GM19023 (cell line): ENCODE measurements at regions not wholly inside any gene's neighbourhood (a gene's known extent, or its start where the extent isn't known, plus 50 kb on each side); places are given as distances from the start of the nearest gene placed in this dataset.
"Not testable (repeated sequence)": the region's sequence is repeated elsewhere in the genome, so short reads cannot be mapped to it uniquely, and the experiment has no call there.

Experiments
- ATAC-seq: cut with Tn5 transposase; IDR thresholded peaks from one replicate; pipeline ENCODE4 v1.9.1; 2021; ENCODE audit warnings: mild to moderate bottlenecking, moderate library complexity; ENCODE audit not compliant: unreplicated experiment

DNA sequence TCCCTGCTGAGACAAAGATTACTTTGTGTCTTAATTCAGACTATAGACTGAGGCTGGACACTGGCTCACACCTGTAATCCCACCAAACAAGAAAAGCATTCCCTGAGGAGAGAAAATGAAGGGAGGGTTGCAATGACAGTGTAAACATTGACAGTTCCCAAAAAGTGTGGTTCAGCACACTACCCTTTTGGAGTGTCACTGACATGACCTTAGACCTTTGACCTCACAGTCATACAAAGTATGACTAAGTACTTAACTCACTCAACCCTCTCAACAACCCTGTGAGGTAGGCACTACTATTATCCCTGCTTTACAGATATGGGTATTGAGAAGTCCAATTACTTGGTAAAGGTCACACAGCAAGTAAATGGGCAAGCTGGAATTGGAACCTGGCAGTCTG lies 341.7 kb downstream of the LRRC3B start:
- no peak for ATAC-seq

- ATAC-seq, result no peak
Measured at GRCh38 chr3:26964836-26965235, 342.3 kb downstream of the LRRC3B start.

- ATAC-seq, result no peak
Measured at GRCh38 chr3:26967501-26967900, 344.9 kb downstream of the LRRC3B start.

- no peak for ATAC-seq
Measured at GRCh38 chr3:26984416-26985390, 362.1 kb downstream of the LRRC3B start.

- ATAC-seq, result no peak
Measured at GRCh38 chr3:26989037-26989436, 366.5 kb downstream of the LRRC3B start.

- ATAC-seq, result no peak
Measured at GRCh38 chr3:26997226-26997625, 372.0 kb downstream of the NEK10 start.

DNA sequence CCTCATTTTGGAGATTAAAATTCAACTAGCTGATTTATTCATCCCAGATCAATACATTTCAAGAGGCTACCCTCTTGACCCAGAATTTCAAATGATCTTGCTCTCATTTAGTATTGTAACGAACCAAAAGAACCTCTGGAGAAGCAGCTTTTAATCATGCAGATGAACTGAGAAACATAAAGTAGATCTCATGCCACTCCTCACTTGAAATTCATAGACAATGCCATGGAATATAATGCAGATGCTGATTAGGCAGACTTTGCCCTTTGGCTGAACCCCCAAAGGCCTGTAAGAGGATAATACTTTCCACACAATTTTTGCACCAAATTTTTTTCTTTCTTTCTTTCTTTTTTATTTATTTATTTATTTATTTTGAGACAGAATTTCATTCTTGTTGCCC lies 358.3 kb downstream of the NEK10 start:
- no peak for ATAC-seq

GRCh38 chr3:27022096-27022761 lies 347.0 kb downstream of the NEK10 start:
- ATAC-seq, result no peak

DNA sequence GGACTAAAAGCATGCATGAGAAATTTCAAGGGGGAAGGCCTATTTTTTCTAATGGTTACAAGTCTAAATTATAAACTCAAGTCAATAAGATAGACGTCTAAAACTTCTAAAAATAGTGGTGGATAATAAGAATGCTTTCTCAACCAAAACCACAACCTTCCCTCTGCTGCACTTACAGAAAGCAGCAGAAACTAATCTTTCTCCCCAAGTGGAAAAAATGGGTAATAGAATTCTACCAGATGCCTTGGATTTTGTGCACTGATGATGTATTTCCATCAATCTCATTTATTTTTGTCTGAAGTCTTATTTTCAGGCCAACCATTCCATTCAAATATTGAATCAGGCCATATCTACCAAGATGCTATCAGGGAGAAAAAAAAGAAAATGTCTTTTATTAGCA lies 344.7 kb downstream of the NEK10 start:
- ATAC-seq, result no peak

GRCh38 chr3:27025718-27026117 lies 343.5 kb downstream of the NEK10 start:
- ATAC-seq, result no peak

DNA sequence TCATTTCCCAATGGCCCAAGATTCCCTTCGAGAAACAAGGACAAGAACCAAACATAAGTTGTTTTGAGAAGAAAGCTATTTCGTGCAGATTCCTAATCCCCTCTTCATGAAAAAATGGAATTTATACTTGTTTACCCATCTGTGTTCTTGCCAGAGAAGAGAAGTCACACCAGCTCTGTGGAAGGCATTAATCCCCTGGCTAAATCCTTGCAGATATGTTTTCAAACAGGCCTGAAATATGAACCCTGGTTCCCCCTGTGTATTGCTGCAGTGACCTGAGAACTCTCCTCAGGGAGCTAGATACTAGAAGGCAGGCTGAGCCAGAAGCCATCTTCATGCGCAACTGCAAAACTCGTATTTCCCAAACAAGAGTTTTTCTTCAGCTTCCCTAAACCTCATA lies 337.7 kb downstream of the NEK10 start:
- ATAC-seq, result no peak

DNA sequence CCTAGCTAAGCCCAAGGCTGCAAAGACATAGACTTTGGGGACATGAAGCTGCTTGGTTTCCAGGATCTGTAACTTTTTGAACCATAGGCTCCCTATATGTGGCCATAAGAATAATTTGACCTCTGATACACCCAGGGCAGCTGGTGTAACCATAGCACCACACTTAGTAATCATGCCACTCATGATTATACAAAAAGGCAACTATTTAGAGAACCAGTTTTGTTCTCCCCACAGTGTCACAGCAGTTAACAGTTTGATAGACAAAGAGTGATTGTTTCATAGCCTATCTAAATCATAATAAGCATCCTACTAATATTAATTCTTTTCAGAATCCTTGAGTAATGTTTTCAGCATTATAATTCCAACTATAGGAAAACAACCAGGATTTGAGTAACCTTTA lies 334.9 kb downstream of the NEK10 start:
- no peak for ATAC-seq

- no peak for ATAC-seq
Measured at GRCh38 chr3:27040674-27041073, 328.5 kb downstream of the NEK10 start.

DNA sequence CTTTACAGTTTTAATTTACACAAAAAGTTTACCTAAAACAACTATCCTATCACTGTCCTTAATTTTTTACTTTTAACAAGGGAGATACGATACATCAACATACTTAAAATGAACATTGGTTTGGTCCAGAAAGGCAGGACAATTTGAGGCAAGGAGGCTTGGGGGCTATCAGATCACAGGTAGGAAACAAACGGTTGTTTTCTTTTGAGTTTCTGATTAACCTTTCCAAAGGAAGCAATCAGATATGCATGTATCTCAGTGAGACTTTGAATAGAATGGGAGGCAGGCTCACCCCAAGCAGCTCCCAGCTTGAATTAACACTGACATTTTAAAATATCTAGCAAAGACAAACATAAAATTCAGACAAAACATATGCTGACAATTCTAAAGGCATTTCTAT lies 326.6 kb downstream of the NEK10 start:
- ATAC-seq, result not testable (repeated sequence)

DNA sequence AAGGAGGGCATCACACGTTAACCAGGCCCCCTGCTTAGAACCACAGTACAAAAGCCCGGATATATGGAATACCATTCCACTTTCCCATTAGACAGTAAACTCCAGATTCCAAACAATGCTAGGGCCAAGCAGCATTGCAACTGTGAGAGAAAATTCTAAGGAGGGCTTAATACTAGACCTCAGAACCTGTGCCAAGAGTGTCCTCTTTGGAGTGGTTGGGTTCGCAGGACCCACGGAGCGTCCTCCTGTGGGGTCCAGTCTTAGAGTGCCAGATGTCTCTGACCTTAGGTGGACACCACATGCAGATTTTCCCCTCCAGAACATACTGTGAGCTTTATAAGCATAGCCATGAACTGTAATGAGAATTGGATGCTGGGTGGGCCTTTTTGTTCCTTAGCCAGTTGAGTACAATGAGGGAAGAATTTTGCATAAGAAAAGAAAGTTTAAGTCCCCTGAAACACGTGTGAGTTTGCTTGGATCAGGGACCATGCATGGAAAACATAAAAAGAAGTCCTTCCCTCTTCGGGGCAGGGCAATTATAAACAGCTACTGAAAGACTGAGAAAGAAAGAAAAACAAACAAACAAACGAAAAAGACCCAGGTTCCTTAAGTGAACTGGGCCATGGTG lies 325.7 kb downstream of the NEK10 start:
- ATAC-seq, result no peak

GRCh38 chr3:27044931-27045481 lies 324.2 kb downstream of the NEK10 start:
- no peak for ATAC-seq

GRCh38 chr3:27046351-27046750 lies 322.8 kb downstream of the NEK10 start:
- no peak for ATAC-seq

DNA sequence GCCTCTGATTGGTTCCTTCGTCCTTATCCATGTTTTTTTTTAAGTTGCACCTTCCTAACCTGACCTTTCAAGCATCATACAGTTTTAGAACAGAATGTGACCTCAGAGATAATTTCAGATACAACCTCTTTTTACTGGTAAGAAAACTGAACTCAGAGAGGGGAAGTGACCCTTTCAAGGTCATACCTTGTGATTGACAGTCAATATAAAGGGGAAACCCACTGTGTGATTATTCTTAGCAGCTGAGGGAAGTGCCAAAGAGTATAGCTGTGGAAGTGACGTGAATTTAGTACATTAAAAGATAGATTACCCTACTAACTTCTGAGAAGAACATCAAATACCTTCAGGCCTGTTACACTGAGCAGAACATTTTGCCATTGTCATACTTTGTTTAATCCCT lies 319.4 kb downstream of the NEK10 start:
- no peak for ATAC-seq

DNA sequence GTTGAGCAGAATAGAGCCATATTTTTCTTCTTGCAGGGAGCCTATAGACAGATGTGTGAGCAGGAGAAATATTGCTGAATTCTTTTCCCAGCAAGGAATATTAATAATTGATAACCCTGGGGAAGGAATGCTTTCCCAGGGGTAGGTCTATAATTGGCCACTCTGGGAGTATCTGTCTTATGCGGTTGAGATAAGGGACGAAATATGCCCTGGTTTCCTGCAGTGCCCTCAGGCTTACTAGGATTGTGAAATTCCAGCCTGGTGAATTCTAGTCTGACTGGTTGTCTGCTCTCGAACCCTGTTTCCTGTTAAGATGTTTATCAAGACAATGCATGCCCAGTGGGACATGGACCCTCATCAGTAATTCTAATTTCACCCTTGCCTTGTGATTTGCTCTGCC lies 317.7 kb downstream of the NEK10 start:
- ATAC-seq, result not testable (repeated sequence)

GRCh38 chr3:27056326-27056725 lies 312.9 kb downstream of the NEK10 start:
- no peak for ATAC-seq

- no peak for ATAC-seq
Measured at GRCh38 chr3:27059489-27059888, 309.7 kb downstream of the NEK10 start.
